ENCODE measurements at regions not wholly inside any gene's neighbourhood (a gene's known extent, or its start where the extent isn't known, plus 50 kb on each side); places are given as distances from the start of the nearest gene placed in this dataset.

DNA sequence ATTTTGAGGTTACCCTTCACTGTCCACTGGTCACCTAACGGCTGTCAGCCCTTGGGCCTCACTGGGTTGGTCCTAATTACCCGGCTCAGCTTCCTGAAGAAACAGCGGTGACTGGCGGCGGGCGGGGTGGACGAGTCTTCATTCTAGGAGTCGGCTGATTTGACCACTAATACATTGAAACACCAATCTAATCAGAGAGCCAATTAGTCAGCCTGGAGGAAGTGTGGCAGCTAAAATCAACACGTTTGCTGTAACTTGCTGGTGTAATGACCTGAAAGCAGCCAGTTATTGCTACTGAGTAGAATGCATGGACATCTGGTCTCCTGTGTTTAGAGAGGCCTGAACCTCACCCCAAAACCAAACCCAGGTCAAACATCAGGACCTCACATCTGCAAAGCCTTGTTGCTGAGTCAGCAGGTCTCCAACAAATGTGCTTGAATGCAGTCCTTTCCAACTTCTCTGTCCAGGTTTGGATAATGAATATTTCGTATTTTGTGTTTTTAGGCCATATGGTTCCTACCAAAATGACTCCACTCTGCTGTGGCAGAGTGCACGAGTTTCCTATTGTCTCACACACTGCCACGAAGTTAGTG, 496.4 kb downstream of the BRD1 start:
- Histone ChIP-seq H3K9me3 (ENCODE audit: control insufficient read depth, insufficient read depth, low read depth, low read length) (no peaks in the 10 kb centered on the region), H3K36me3 (ENCODE audit: control insufficient read depth, insufficient read depth, low read length) (no peaks in the 10 kb centered on the region), H3K27ac (ENCODE audit: low read length) (no peak overlapping the region), H3K4me1 (ENCODE audit: control insufficient read depth, insufficient read depth, low read length) (no peaks in the 10 kb centered on the region), H3K4me3 (ENCODE audit: low read depth in 2 of 2, low read length in 2 of 2) (no peak overlapping the region), H3K27me3 (ENCODE audit: control insufficient read depth, insufficient read depth, low read length) (no peaks in the 10 kb centered on the region; the same call in 1 of the 2 replicates)
- TF ChIP-seq, protein P1, sequence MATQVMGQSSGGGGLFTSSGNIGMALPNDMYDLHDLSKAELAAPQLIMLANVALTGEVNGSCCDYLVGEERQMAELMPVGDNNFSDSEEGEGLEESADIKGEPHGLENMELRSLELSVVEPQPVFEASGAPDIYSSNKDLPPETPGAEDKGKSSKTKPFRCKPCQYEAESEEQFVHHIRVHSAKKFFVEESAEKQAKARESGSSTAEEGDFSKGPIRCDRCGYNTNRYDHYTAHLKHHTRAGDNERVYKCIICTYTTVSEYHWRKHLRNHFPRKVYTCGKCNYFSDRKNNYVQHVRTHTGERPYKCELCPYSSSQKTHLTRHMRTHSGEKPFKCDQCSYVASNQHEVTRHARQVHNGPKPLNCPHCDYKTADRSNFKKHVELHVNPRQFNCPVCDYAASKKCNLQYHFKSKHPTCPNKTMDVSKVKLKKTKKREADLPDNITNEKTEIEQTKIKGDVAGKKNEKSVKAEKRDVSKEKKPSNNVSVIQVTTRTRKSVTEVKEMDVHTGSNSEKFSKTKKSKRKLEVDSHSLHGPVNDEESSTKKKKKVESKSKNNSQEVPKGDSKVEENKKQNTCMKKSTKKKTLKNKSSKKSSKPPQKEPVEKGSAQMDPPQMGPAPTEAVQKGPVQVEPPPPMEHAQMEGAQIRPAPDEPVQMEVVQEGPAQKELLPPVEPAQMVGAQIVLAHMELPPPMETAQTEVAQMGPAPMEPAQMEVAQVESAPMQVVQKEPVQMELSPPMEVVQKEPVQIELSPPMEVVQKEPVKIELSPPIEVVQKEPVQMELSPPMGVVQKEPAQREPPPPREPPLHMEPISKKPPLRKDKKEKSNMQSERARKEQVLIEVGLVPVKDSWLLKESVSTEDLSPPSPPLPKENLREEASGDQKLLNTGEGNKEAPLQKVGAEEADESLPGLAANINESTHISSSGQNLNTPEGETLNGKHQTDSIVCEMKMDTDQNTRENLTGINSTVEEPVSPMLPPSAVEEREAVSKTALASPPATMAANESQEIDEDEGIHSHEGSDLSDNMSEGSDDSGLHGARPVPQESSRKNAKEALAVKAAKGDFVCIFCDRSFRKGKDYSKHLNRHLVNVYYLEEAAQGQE (IDR thresholded peaks at IDR 0.05; ENCODE audit: insufficient read depth in 1 of 2, low read depth in 2 of 2, low read length in 1 of 2): no peak
- TF ChIP-seq, protein P2, sequence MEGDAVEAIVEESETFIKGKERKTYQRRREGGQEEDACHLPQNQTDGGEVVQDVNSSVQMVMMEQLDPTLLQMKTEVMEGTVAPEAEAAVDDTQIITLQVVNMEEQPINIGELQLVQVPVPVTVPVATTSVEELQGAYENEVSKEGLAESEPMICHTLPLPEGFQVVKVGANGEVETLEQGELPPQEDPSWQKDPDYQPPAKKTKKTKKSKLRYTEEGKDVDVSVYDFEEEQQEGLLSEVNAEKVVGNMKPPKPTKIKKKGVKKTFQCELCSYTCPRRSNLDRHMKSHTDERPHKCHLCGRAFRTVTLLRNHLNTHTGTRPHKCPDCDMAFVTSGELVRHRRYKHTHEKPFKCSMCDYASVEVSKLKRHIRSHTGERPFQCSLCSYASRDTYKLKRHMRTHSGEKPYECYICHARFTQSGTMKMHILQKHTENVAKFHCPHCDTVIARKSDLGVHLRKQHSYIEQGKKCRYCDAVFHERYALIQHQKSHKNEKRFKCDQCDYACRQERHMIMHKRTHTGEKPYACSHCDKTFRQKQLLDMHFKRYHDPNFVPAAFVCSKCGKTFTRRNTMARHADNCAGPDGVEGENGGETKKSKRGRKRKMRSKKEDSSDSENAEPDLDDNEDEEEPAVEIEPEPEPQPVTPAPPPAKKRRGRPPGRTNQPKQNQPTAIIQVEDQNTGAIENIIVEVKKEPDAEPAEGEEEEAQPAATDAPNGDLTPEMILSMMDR (IDR thresholded peaks at IDR 0.05): no peak
- no peak for TF ChIP-seq TCF7L2 (IDR thresholded peaks at IDR 0.05; ENCODE audit: low read depth, low read length)
- TF ChIP-seq SIN3A (IDR thresholded peaks at IDR 0.05; ENCODE audit: borderline replicate concordance, insufficient read depth, low read depth, low read length): no peak
- TF ChIP-seq POLR2AphosphoS5 (IDR thresholded peaks at IDR 0.05; ENCODE audit: low read depth, low read length): no peak
- in situ Hi-C loops (cut with HindIII; ENCODE audit: low pct_unique_long_range_greater_than_20kb, low sequenced_read_pairs) (no loop called here), intact Hi-C loops (cut with micrococcal nuclease; ENCODE audit: unreplicated experiment) (no loop called here)
- ChIA-PET CTCF (no interaction called here), POLR2A (no interaction called here)
- BruUV-seq (replicated peaks): no TSS peak
- no peak for DNase-seq (ENCODE audit: low read depth, low spot score)
- ATAC-seq: no peak

DNA sequence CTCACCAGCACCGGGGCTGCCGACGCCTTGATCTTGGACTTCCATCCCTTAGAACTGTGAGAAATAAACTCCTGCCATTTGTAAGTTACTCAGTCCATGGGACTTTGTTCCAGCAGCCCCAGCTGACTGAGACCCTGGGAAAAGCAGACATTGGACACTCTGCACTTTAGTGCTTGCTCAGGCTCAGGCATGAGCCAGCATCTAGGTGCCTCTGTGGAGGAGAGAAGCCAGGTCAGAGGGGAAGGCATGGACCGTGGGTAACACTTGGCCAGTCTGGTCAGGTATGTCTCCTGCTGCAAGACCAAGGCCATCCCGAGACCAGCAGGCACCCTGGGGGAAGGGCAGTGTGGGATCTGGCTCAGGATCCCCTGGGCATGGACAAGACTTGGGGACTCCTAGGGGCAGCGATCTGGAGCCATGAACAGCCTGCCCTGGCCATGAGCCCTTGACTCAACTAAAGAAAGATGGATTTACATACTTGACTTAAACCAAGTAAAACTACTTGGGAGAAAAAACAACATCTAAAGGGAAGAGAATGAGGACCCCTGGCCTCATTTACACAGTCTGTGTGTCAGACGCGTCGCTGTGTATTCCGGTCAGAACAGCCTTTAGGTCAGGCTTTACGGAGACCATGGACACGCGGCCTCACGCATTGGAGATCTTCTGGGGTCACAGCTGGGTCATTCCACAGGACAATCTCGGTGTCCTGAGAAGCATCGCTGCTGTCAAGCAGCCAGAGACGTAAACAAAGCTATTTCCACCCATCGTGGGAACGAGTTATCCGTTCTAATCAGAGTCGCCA, 497.1 kb downstream of the BRD1 start:
- H3K4me3 ChIP-seq (ENCODE audit: low read depth in 2 of 2, low read length in 2 of 2): no peak overlapping the region
- no TSS peak for BruUV-seq (replicated peaks)
- no peaks in the 10 kb centered on the region for H3K4me1 ChIP-seq (ENCODE audit: control insufficient read depth, insufficient read depth, low read length)
- no peak overlapping the region for H3K27ac ChIP-seq (ENCODE audit: low read length)
- H3K36me3 ChIP-seq (ENCODE audit: control insufficient read depth, insufficient read depth, low read length): no peaks in the 10 kb centered on the region
- H3K9me3 ChIP-seq (ENCODE audit: control insufficient read depth, insufficient read depth, low read depth, low read length): no peaks in the 10 kb centered on the region
- TF ChIP-seq, protein P1 (IDR thresholded peaks at IDR 0.05; ENCODE audit: insufficient read depth in 1 of 2, low read depth in 2 of 2, low read length in 1 of 2): no peak
- TF ChIP-seq TCF7L2 (IDR thresholded peaks at IDR 0.05; ENCODE audit: low read depth, low read length) (no peak), POLR2AphosphoS5 (IDR thresholded peaks at IDR 0.05; ENCODE audit: low read depth, low read length) (no peak), SIN3A (IDR thresholded peaks at IDR 0.05; ENCODE audit: borderline replicate concordance, insufficient read depth, low read depth, low read length) (no peak)
- TF ChIP-seq, protein P2 (IDR thresholded peaks at IDR 0.05): no peak
- H3K27me3 ChIP-seq (ENCODE audit: control insufficient read depth, insufficient read depth, low read length): no peaks in the 10 kb centered on the region; the same call in 1 of the 2 replicates
- DNase-seq (ENCODE audit: low read depth, low spot score): no peak
- intact Hi-C loops (cut with micrococcal nuclease; ENCODE audit: unreplicated experiment) (no loop called here), in situ Hi-C loops (cut with HindIII; ENCODE audit: low pct_unique_long_range_greater_than_20kb, low sequenced_read_pairs) (no loop called here)
- POLR2A ChIA-PET: no interaction called here
- CTCF ChIA-PET: no interaction called here
- ATAC-seq: no peak

Data from Panc1 (cell line).